GM12878 (cell line): ENCODE measurements at regions not wholly inside any gene's neighbourhood (a gene's known extent, or its start where the extent isn't known, plus 50 kb on each side); places are given as distances from the start of the nearest gene placed in this dataset.

Experiments
- ATAC-seq: fragments of 200-7000 bp; cut with Tn5 transposase; 3 replicates; pipeline ENCODE4 v1.9.1; 2020; ENCODE audit warnings: mild to moderate bottlenecking, moderate library complexity
- BruUV-seq: library from RNA; stranded (reverse); fragments of 400-500 nt; replicated peaks from 2 replicates; lab custom pipeline; 2021; lab: Mats Ljungman, UMichigan
- CTCF ChIA-PET: fragments of 300-600 bp; sonication (Branson Sonifier 250); formaldehyde crosslinking; extraction: SDS; loops from one replicate; lab custom pipeline; 2021; ENCODE audit warnings: inconsistent platforms; lab: Yijun Ruan, JAX
- POLR2A ChIA-PET: fragments of 350-600 bp; formaldehyde crosslinking; extraction: SDS; loops from one replicate; lab custom pipeline; 2021; ENCODE audit warnings: inconsistent platforms; lab: Charles Lee
- RAD21 ChIA-PET: fragments of 300-600 bp; sonication (Branson Sonifier 250); formaldehyde crosslinking; loops from one replicate; lab custom pipeline; 2023; ENCODE audit warnings: antibody characterized with exemption; ENCODE audit not compliant: unreplicated experiment; lab: Charles Lee
- SMC1A ChIA-PET: fragments of 300-600 bp; sonication (Branson Sonifier 250); formaldehyde crosslinking; loops from one replicate; lab custom pipeline; 2023; ENCODE audit not compliant: unreplicated experiment, uncharacterized antibody; lab: Charles Lee
- DNase-seq: peaks from one replicate; pipeline ENCODE4 v3.0.0-alpha.2; 2011; ENCODE audit warnings: low read depth, low spot score
- FAIRE-seq: peaks from 3 replicates; lab custom pipeline; 2011; peaks lifted over from hg19 to GRCh38; lab: Jason Lieb, UNC
- H2AFZ ChIP-seq: 2 replicates; pipeline ENCODE4 v1.6.0; 2011; ENCODE audit warnings: low read depth, low read length, control low read depth; ENCODE audit not compliant: control insufficient read depth
- H3K27ac ChIP-seq: 2 replicates; pipeline ENCODE4 v1.5.1; 2011; ENCODE audit warnings: control low read depth; ENCODE audit not compliant: control insufficient read depth, insufficient read depth
- H3K27me3 ChIP-seq, 2 experiments: replicated peaks in 1 of 2; 2 replicates each; pipeline versions ENCODE4 v1.6.0 to v1.6.1; 2011; ENCODE audit warnings: low read length in 1 of 2; ENCODE audit not compliant: control insufficient read depth in 2 of 2, insufficient read depth in 2 of 2
- H3K36me3 ChIP-seq, 2 experiments: 2 replicates each; pipeline ENCODE4 v1.5.1; 2011; ENCODE audit warnings: low read length in 1 of 2; ENCODE audit not compliant: control insufficient read depth in 2 of 2, insufficient read depth in 2 of 2
- H3K4me1 ChIP-seq: 2 replicates; pipeline ENCODE4 v1.6.1; 2011; ENCODE audit warnings: mild to moderate bottlenecking, low read length, moderate library complexity, mixed read lengths; ENCODE audit not compliant: control insufficient read depth, insufficient read depth
- H3K4me2 ChIP-seq: 2 replicates; pipeline ENCODE4 v1.6.0; 2011; ENCODE audit warnings: control low read depth; ENCODE audit not compliant: control insufficient read depth, insufficient read depth
- H3K4me3 ChIP-seq: fragments of 200-600 bp; sonication (generic); 2 replicates; pipeline ENCODE4 v1.5.1; 2016
- H3K79me2 ChIP-seq: 2 replicates; pipeline ENCODE4 v1.6.0; 2011; ENCODE audit warnings: low read length; ENCODE audit not compliant: control insufficient read depth, insufficient read depth
- H3K9ac ChIP-seq: 2 replicates; pipeline ENCODE4 v1.8.0; 2011; ENCODE audit warnings: low read length, control low read depth, mixed read lengths; ENCODE audit not compliant: control insufficient read depth, insufficient read depth
- H3K9me3 ChIP-seq: replicated peaks from 3 replicates; pipeline ENCODE4 v1.5.1; 2011; ENCODE audit warnings: mild to moderate bottlenecking, low read length; ENCODE audit not compliant: control insufficient read depth, insufficient read depth
- H4K20me1 ChIP-seq: 2 replicates; pipeline ENCODE4 v1.6.0; 2011; ENCODE audit not compliant: control insufficient read depth, insufficient read depth
- NFIC ChIP-seq: IDR thresholded peaks from 2 replicates; pipeline ENCODE4 v1.6.1; 2012; ENCODE audit warnings: low read depth, mild to moderate bottlenecking, inconsistent platforms, low read length, moderate library complexity
- NR2C1 ChIP-seq: fragments of 450-650 bp; IDR thresholded peaks from 2 replicates; pipeline ENCODE4 v1.6.1; 2017; ENCODE audit warnings: antibody characterized with exemption, mild to moderate bottlenecking, moderate library complexity
- NR2F1 ChIP-seq: fragments of 450-650 bp; conservative IDR thresholded peaks from 2 replicates; pipeline ENCODE4 v1.6.1; 2017; ENCODE audit warnings: mild to moderate bottlenecking
- SREBF1 ChIP-seq: IDR thresholded peaks from 2 replicates; pipeline ENCODE4 v1.6.1; 2012; ENCODE audit warnings: mild to moderate bottlenecking, low read length
- TARDBP ChIP-seq: IDR thresholded peaks from 2 replicates; pipeline ENCODE4 v1.6.1; 2016; ENCODE audit warnings: borderline replicate concordance
- TBL1XR1 ChIP-seq: IDR thresholded peaks from 2 replicates; pipeline ENCODE4 v1.6.1; 2012; ENCODE audit warnings: low read depth, low read length, improper control_type of control experiment
- WGBS: methylation state at CpG from one replicate; pipeline ENCODE4 v1.1.6; 2016; ENCODE audit warnings: low lambda C conversion rate; ENCODE audit not compliant: insufficient replicate concordance, insufficient coverage; ENCODE audit errors: missing lambda C conversion rate; 5-methylcytosine and 5-hydroxymethylcytosine counted together
- in situ Hi-C: fragments of 300-500 bp; cut with MboI; formaldehyde crosslinking; loops from 9 replicates; pipeline ENCODE4 v1.14.3; 2018; ENCODE audit warnings: mixed read lengths
- intact Hi-C: fragments of 100-400 bp; cut with micrococcal nuclease; formaldehyde crosslinking; loops from one replicate; pipeline ENCODE4 v1.14.2; 2022; ENCODE audit not compliant: unreplicated experiment
- TF ChIP-seq, protein P1 (sequence below): IDR thresholded peaks from 2 replicates; pipeline ENCODE4 v1.6.1; 2012; ENCODE audit warnings: low read depth, low read length, improper control_type of control experiment
- TF ChIP-seq, protein P2 (sequence below): fragments of 450-650 bp; IDR thresholded peaks from 2 replicates; pipeline ENCODE4 v1.6.1; 2017; ENCODE audit warnings: borderline replicate concordance

DNA sequence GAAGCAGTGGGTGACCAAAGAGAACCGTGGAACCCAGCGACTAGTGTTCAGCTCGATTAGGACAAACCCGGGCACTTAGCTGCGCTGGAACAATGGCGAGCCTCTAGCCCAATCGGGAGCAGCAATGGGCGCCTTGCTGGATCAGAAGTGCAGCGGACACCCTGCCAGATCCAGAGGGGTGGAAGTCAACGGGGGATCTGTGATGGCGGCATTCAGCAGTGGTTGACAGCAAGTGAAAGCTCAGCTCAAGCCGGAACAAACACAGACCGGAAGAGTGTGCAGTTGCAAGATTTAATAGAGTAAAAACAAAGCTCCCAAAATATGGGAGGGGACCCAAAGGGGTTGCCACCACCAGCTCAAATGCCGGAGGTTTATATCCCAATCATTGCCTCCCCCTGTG is 478.7 kb upstream of the REG3G start:
- Histone ChIP-seq H2AFZ (no peak overlapping the region), H3K4me2 (no peak overlapping the region), H3K9me3 (no peaks in the 10 kb centered on the region), H3K27me3 (no peaks in the 10 kb centered on the region), H3K9ac (no peak overlapping the region), H3K4me1 (no peaks in the 10 kb centered on the region), H4K20me1 (no peaks in the 10 kb centered on the region), H3K4me3 (no peak overlapping the region), H3K27ac (no peak overlapping the region), H3K36me3 (no peaks in the 10 kb centered on the region), H3K79me2 (no peaks in the 10 kb centered on the region)
- in situ Hi-C loops (no loop called here), intact Hi-C loops (no loop called here)
- POLR2A ChIA-PET: no interaction called here
- CTCF ChIA-PET: no interaction called here
- FAIRE-seq (no peak), DNase-seq (no peak), ATAC-seq (0 out of 3 replicates have a peak, but pooled peaks have one; percentile 21)
- TF ChIP-seq NR2C1: no peak
- TF ChIP-seq, protein P1, sequence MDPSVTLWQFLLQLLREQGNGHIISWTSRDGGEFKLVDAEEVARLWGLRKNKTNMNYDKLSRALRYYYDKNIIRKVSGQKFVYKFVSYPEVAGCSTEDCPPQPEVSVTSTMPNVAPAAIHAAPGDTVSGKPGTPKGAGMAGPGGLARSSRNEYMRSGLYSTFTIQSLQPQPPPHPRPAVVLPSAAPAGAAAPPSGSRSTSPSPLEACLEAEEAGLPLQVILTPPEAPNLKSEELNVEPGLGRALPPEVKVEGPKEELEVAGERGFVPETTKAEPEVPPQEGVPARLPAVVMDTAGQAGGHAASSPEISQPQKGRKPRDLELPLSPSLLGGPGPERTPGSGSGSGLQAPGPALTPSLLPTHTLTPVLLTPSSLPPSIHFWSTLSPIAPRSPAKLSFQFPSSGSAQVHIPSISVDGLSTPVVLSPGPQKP: no peak
- no peak for TF ChIP-seq TARDBP
- TF ChIP-seq SREBF1: no peak
- TF ChIP-seq, protein P2, sequence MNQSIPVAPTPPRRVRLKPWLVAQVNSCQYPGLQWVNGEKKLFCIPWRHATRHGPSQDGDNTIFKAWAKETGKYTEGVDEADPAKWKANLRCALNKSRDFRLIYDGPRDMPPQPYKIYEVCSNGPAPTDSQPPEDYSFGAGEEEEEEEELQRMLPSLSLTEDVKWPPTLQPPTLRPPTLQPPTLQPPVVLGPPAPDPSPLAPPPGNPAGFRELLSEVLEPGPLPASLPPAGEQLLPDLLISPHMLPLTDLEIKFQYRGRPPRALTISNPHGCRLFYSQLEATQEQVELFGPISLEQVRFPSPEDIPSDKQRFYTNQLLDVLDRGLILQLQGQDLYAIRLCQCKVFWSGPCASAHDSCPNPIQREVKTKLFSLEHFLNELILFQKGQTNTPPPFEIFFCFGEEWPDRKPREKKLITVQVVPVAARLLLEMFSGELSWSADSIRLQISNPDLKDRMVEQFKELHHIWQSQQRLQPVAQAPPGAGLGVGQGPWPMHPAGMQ: no peak
- no peak for TF ChIP-seq NR2F1
- TF ChIP-seq TBL1XR1: no peak
- no peak for TF ChIP-seq NFIC
- SMC1A ChIA-PET: interaction anchor here (1.2 kb wide), 1 partner anchor 14 kb away, joined by 4 read pairs; no protein-coding TSS in a partner anchor
- WGBS: 44% methylated on average over 14 of the region's 14 CpGs
- no TSS peak for BruUV-seq
- RAD21 ChIA-PET: no interaction called here
